ENCODE measurements at regions not wholly inside any gene's neighbourhood (a gene's known extent, or its start where the extent isn't known, plus 50 kb on each side); places are given as distances from the start of the nearest gene placed in this dataset.

DNA sequence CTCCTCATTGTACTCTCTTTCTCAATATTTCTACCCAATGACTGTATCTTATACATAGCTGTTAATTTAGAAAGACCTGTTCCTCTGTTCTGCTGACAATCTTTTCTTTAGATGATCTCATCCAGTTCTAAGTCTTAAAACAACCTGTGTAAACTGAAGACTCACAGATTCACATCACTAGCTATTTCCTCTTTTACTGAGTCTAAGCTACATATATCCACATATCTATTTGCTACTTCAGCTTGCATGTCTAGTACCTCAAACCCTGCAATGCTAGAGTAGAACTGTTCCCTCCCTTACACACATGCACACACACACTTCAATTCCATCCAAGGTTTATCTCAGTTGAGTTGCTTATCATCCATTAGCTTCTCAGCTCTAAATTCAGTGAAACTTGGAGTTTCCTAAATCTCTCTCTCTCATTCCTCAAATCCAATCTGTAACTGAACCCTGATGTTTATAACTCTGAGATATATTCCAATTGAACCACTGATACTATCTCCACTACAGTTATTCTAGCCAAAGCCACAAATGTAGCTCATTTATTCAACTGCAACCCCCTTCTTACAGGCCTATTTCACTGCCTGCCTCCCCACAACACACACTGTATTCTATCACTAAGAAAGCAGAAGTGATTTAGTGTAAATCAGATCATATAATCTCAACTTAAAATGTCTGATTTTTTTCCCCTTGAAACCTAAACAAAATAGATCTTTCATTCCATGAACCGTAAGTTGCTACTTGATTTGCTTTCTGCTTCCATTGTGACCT is 1036.8 kb upstream of the POT1 start:
- no peaks in the 10 kb centered on the region for H3K27me3 ChIP-seq (ENCODE audit: control insufficient read depth, low read length)
- no peaks in the 10 kb centered on the region for H3K79me2 ChIP-seq (ENCODE audit: control insufficient read depth, low read length)
- H3F3A ChIP-seq (ENCODE audit: control insufficient read depth, insufficient read depth): no peaks in the 10 kb centered on the region
- no peaks in the 10 kb centered on the region for H3K9me3 ChIP-seq (ENCODE audit: control insufficient read depth, insufficient read depth, low read length)
- H3K4me1 ChIP-seq (ENCODE audit: control insufficient read depth, low read length): peaks cover 7% of the 10 kb centered on the region
- TF ChIP-seq EZH2phosphoT487 (IDR thresholded peaks at IDR 0.05; ENCODE audit: borderline replicate concordance, low read length): no peak
- TF ChIP-seq, protein P1, sequence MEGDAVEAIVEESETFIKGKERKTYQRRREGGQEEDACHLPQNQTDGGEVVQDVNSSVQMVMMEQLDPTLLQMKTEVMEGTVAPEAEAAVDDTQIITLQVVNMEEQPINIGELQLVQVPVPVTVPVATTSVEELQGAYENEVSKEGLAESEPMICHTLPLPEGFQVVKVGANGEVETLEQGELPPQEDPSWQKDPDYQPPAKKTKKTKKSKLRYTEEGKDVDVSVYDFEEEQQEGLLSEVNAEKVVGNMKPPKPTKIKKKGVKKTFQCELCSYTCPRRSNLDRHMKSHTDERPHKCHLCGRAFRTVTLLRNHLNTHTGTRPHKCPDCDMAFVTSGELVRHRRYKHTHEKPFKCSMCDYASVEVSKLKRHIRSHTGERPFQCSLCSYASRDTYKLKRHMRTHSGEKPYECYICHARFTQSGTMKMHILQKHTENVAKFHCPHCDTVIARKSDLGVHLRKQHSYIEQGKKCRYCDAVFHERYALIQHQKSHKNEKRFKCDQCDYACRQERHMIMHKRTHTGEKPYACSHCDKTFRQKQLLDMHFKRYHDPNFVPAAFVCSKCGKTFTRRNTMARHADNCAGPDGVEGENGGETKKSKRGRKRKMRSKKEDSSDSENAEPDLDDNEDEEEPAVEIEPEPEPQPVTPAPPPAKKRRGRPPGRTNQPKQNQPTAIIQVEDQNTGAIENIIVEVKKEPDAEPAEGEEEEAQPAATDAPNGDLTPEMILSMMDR (IDR thresholded peaks at IDR 0.05; ENCODE audit: low read depth, low read length, poor library complexity, severe bottlenecking): no peak
- H3K27ac ChIP-seq (ENCODE audit: low read depth, low read length): no peak overlapping the region
- no peaks in the 10 kb centered on the region for H3K36me3 ChIP-seq (ENCODE audit: control insufficient read depth, low read length)
- H3K4me2 ChIP-seq (ENCODE audit: low read length): no peak overlapping the region
- H3K9me2 ChIP-seq (replicated peaks; ENCODE audit: control insufficient read depth, low read length): no peaks in the 10 kb centered on the region
- no peak overlapping the region for H3K4me3 ChIP-seq (ENCODE audit: low read length)
- H4K20me1 ChIP-seq (ENCODE audit: control insufficient read depth, insufficient read depth, low read depth, low read length): no peaks in the 10 kb centered on the region

DNA sequence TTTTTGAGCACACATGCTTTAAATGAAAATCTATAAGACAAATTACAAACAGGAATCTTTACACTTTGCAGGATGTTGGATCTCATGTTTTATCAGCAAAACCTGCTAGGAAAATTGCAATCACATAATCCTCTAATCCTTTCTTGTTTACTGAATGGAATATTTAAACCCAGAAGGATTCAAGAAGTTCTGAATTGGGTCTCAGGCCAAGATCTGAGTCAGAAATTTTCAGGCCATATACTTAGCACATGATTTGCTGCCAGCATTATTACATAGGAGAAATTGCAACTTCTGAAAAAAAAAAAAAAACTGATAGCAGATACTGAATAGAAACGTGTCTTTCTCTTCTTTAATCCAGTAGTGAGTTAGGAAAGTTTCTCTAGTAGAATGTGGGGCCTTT is 1005.3 kb upstream of the POT1 start:
- no peaks in the 10 kb centered on the region for H3K4me1 ChIP-seq (ENCODE audit: control insufficient read depth, low read length)
- no peak overlapping the region for H3K27ac ChIP-seq (ENCODE audit: low read depth, low read length)

DNA sequence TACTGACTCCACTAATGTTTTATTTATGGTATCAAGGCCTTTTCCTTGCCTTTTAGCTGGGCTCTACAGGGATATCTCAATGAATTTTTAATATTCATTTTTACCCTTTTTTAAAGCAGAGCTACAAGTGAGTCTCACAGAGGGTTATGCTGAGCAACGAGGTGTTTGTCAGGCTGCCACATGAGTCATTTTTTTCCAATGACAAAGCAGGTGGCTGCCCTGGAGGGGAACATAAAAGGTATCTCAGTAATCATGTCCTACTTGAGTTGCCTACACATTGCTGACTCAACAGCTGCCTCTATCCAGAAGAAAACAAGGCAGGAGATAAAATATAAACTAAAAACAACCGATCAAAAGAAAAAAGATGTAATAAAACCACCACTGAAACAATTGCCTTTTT is 1004.9 kb upstream of the POT1 start:
- Histone ChIP-seq H3K4me3 (ENCODE audit: low read length) (no peak overlapping the region), H3K4me1 (ENCODE audit: control insufficient read depth, low read length) (no peaks in the 10 kb centered on the region), H3K27ac (ENCODE audit: low read depth, low read length) (no peak overlapping the region), H3K79me2 (ENCODE audit: control insufficient read depth, low read length) (no peaks in the 10 kb centered on the region), H3K9me3 (ENCODE audit: control insufficient read depth, insufficient read depth, low read length) (no peaks in the 10 kb centered on the region), H3K9me2 (replicated peaks; ENCODE audit: control insufficient read depth, low read length) (no peaks in the 10 kb centered on the region), H4K20me1 (ENCODE audit: control insufficient read depth, insufficient read depth, low read depth, low read length) (no peaks in the 10 kb centered on the region), H3K27me3 (ENCODE audit: control insufficient read depth, low read length) (no peaks in the 10 kb centered on the region), H3K4me2 (ENCODE audit: low read length) (no peak overlapping the region), H3F3A (ENCODE audit: control insufficient read depth, insufficient read depth) (no peaks in the 10 kb centered on the region), H3K36me3 (ENCODE audit: control insufficient read depth, low read length) (no peaks in the 10 kb centered on the region)
- TF ChIP-seq, protein P1 (IDR thresholded peaks at IDR 0.05; ENCODE audit: low read depth, low read length, poor library complexity, severe bottlenecking): no peak
- no peak for TF ChIP-seq EZH2phosphoT487 (IDR thresholded peaks at IDR 0.05; ENCODE audit: borderline replicate concordance, low read length)

More for the DNA sequence above, 1005.3 kb upstream of the POT1 start:
- Histone ChIP-seq H3K36me3 (ENCODE audit: control insufficient read depth, low read length) (no peaks in the 10 kb centered on the region), H3K9me3 (ENCODE audit: control insufficient read depth, insufficient read depth, low read length) (no peaks in the 10 kb centered on the region), H3K4me3 (ENCODE audit: low read length) (no peak overlapping the region), H3F3A (ENCODE audit: control insufficient read depth, insufficient read depth) (no peaks in the 10 kb centered on the region), H3K4me2 (ENCODE audit: low read length) (no peak overlapping the region), H3K27me3 (ENCODE audit: control insufficient read depth, low read length) (no peaks in the 10 kb centered on the region), H3K9me2 (replicated peaks; ENCODE audit: control insufficient read depth, low read length) (no peaks in the 10 kb centered on the region), H4K20me1 (ENCODE audit: control insufficient read depth, insufficient read depth, low read depth, low read length) (no peaks in the 10 kb centered on the region), H3K79me2 (ENCODE audit: control insufficient read depth, low read length) (no peaks in the 10 kb centered on the region)
- no peak for TF ChIP-seq EZH2phosphoT487 (IDR thresholded peaks at IDR 0.05; ENCODE audit: borderline replicate concordance, low read length)

DNA sequence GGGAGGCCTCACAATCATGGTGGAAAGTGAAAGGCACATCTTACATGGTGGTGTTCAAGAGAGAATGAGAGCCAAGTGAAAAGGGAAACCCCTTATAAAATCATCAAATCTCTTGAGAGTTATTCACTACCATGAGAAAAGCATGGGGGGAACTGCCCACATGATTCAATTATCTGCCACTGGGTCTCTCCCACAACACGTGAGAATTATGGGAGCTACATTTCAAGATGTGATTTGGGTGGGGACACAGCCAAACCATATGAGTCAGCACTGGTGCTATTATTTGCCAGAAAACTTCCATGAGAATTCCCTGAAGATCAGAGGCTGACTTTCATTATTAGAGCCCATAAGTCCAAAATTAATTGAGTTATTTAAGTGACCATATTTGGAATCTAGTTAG is 1001.2 kb upstream of the POT1 start:
- no peaks in the 10 kb centered on the region for H3K9me2 ChIP-seq (replicated peaks; ENCODE audit: control insufficient read depth, low read length)
- no peaks in the 10 kb centered on the region for H3K79me2 ChIP-seq (ENCODE audit: control insufficient read depth, low read length)
- H3K4me3 ChIP-seq (ENCODE audit: low read length): no peak overlapping the region
- TF ChIP-seq, protein P1 (IDR thresholded peaks at IDR 0.05; ENCODE audit: low read depth, low read length, poor library complexity, severe bottlenecking): no peak
- TF ChIP-seq EZH2phosphoT487 (IDR thresholded peaks at IDR 0.05; ENCODE audit: borderline replicate concordance, low read length): no peak
- no peaks in the 10 kb centered on the region for H3K9me3 ChIP-seq (ENCODE audit: control insufficient read depth, insufficient read depth, low read length)
- no peaks in the 10 kb centered on the region for H4K20me1 ChIP-seq (ENCODE audit: control insufficient read depth, insufficient read depth, low read depth, low read length)
- H3K27ac ChIP-seq (ENCODE audit: low read depth, low read length): no peak overlapping the region
- H3K4me2 ChIP-seq (ENCODE audit: low read length): no peak overlapping the region
- H3K36me3 ChIP-seq (ENCODE audit: control insufficient read depth, low read length): no peaks in the 10 kb centered on the region
- H3K27me3 ChIP-seq (ENCODE audit: control insufficient read depth, low read length): no peaks in the 10 kb centered on the region
- H3K4me1 ChIP-seq (ENCODE audit: control insufficient read depth, low read length): no peaks in the 10 kb centered on the region
- H3F3A ChIP-seq (ENCODE audit: control insufficient read depth, insufficient read depth): no peaks in the 10 kb centered on the region

All from DOHH2 (cell line).